GM23338 (cell line): ENCODE measurements at regions not wholly inside any gene's neighbourhood (a gene's known extent, or its start where the extent isn't known, plus 50 kb on each side); places are given as distances from the start of the nearest gene placed in this dataset.
A peak's percentile ranks its signal among the peaks of the same experiment; 100 is the strongest.

Experiments used
- ATAC-seq: fragments of 200-7000 bp; cut with Tn5 transposase; 3 replicates; pipeline ENCODE4 v1.9.1; 2020
- DNase-seq: peaks from one replicate; pipeline ENCODE4 v3.0.0-alpha.2; 2015; ENCODE audit warnings: low spot score
- H2AFZ ChIP-seq: fragments of 200-600 bp; sonication (generic); 2 replicates; pipeline ENCODE4 v1.8.0; 2016; ENCODE audit warnings: antibody characterized with exemption, mild to moderate bottlenecking, moderate library complexity
- H3F3A ChIP-seq: fragments of 200-600 bp; sonication (generic); replicated peaks from 2 replicates; pipeline ENCODE4 v1.8.0; 2017; ENCODE audit warnings: antibody characterized with exemption, mixed run types, low read depth
- H3K27ac ChIP-seq: fragments of 200-600 bp; sonication (generic); 2 replicates; pipeline ENCODE4 v1.6.1; 2016; ENCODE audit warnings: low read depth
- H3K27me3 ChIP-seq: fragments of 200-600 bp; sonication (generic); 2 replicates; pipeline ENCODE4 v1.8.0; 2016; ENCODE audit warnings: mild to moderate bottlenecking, mixed run types, moderate library complexity; ENCODE audit not compliant: insufficient read depth
- H3K36me3 ChIP-seq: fragments of 200-600 bp; sonication (generic); 2 replicates; pipeline ENCODE4 v1.8.0; 2016; ENCODE audit warnings: mild to moderate bottlenecking; ENCODE audit not compliant: insufficient read depth
- H3K4me1 ChIP-seq: fragments of 200-600 bp; sonication (generic); 2 replicates; pipeline ENCODE4 v1.8.0; 2016; ENCODE audit warnings: mild to moderate bottlenecking, moderate library complexity; ENCODE audit not compliant: insufficient read depth
- H3K4me2 ChIP-seq: fragments of 200-600 bp; sonication (generic); 2 replicates; pipeline ENCODE4 v1.7.1; 2017; ENCODE audit warnings: mixed run types
- H3K4me3 ChIP-seq: fragments of 200-600 bp; sonication (generic); 2 replicates; pipeline ENCODE4 v1.6.1; 2016; ENCODE audit warnings: mixed run types
- H3K79me2 ChIP-seq: fragments of 200-600 bp; sonication (generic); replicated peaks from 2 replicates; pipeline ENCODE4 v1.8.0; 2017; ENCODE audit warnings: mild to moderate bottlenecking; ENCODE audit not compliant: insufficient read depth
- H3K9me2 ChIP-seq: fragments of 200-600 bp; sonication (generic); 2 replicates; pipeline ENCODE4 v1.8.0; 2017; ENCODE audit not compliant: insufficient read depth
- H4K20me1 ChIP-seq: fragments of 200-600 bp; sonication (generic); replicated peaks from 2 replicates; pipeline ENCODE4 v1.8.0; 2017; ENCODE audit warnings: mild to moderate bottlenecking; ENCODE audit not compliant: insufficient read depth
- H3K27ac Mint-ChIP-seq: 2 replicates; pipeline ENCODE4 v1.8.0; 2020; ENCODE audit warnings: inconsistent platforms, mild to moderate bottlenecking, moderate library complexity, mixed read lengths
- H3K27me3 Mint-ChIP-seq: 3 replicates; pipeline ENCODE4 v1.8.0; 2022; ENCODE audit warnings: low read depth, mild to moderate bottlenecking, moderate library complexity, mixed read lengths, inconsistent platforms; ENCODE audit not compliant: insufficient read depth, poor library complexity
- H3K36me3 Mint-ChIP-seq: 3 replicates; pipeline ENCODE4 v1.8.0; 2021; ENCODE audit warnings: low read depth, mild to moderate bottlenecking, inconsistent platforms, moderate library complexity, mixed read lengths
- H3K4me1 Mint-ChIP-seq: 3 replicates; pipeline ENCODE4 v1.8.0; 2020; ENCODE audit warnings: mild to moderate bottlenecking, inconsistent platforms, mixed read lengths
- H3K4me3 Mint-ChIP-seq: 3 replicates; pipeline ENCODE4 v1.8.0; 2021; ENCODE audit warnings: moderate library complexity, mild to moderate bottlenecking, inconsistent platforms, mixed read lengths
- H3K9me3 Mint-ChIP-seq: 3 replicates; pipeline ENCODE4 v1.8.0; 2020; ENCODE audit warnings: moderate library complexity, mild to moderate bottlenecking, inconsistent platforms, mixed read lengths
- CREB1 ChIP-seq: fragments of 250-450 bp; sonication (Bioruptor Pico); IDR thresholded peaks from 2 replicates; pipeline ENCODE4 v1.5.0; 2020; ENCODE audit warnings: low read depth, mild to moderate bottlenecking, moderate library complexity
- ETS1 ChIP-seq: IDR thresholded peaks from 2 replicates; pipeline ENCODE4 v1.6.1; 2016; ENCODE audit warnings: antibody characterized with exemption
- EZH2 ChIP-seq: fragments of 200-600 bp; sonication (generic); IDR thresholded peaks from one replicate; pipeline ENCODE4 v1.8.0; 2017; ENCODE audit warnings: antibody characterized with exemption, mild to moderate bottlenecking, low read depth; ENCODE audit not compliant: unreplicated experiment
- JUNB ChIP-seq: IDR thresholded peaks from one replicate; pipeline ENCODE4 v1.6.1; 2016; ENCODE audit warnings: antibody characterized with exemption; ENCODE audit not compliant: unreplicated experiment
- NANOG ChIP-seq: IDR thresholded peaks from 2 replicates; pipeline ENCODE4 v1.6.1; 2016; ENCODE audit warnings: antibody characterized with exemption, borderline replicate concordance
- POLR2AphosphoS5 ChIP-seq: IDR thresholded peaks from 2 replicates; pipeline ENCODE4 v1.6.1; 2016; ENCODE audit warnings: antibody characterized with exemption, low read depth
- STAT1 ChIP-seq: IDR thresholded peaks from one replicate; pipeline ENCODE4 v1.6.1; 2016; ENCODE audit warnings: antibody characterized with exemption; ENCODE audit not compliant: unreplicated experiment
- ZNF114 ChIP-seq: fragments of 250-450 bp; sonication (Bioruptor Pico); IDR thresholded peaks from 2 replicates; pipeline ENCODE4 v1.5.0; 2020; ENCODE audit warnings: mild to moderate bottlenecking, moderate library complexity
- ZNF331 ChIP-seq: fragments of 250-450 bp; sonication (Bioruptor Pico); IDR thresholded peaks from 2 replicates; pipeline ENCODE4 v1.5.0; 2020; ENCODE audit warnings: low read depth, mild to moderate bottlenecking, moderate library complexity
- TF ChIP-seq, protein P1 (sequence below): IDR thresholded peaks from one replicate; pipeline ENCODE4 v1.6.1; 2018; ENCODE audit warnings: antibody characterized with exemption; ENCODE audit not compliant: unreplicated experiment
- TF ChIP-seq, protein P2 (sequence below): fragments of 250-450 bp; sonication (Bioruptor Pico); IDR thresholded peaks from 2 replicates; pipeline ENCODE4 v1.5.0; 2020; ENCODE audit warnings: mild to moderate bottlenecking, moderate library complexity
- TF ChIP-seq, protein P3 (sequence below), 2 experiments: fragments of 200-600 bp in 1 of 2; sonication (generic) in 1 of 2; conservative IDR thresholded peaks; 2 replicates each; pipeline versions ENCODE4 v1.5.1 to v1.6.1; 2016 to 2017; ENCODE audit warnings: antibody characterized with exemption in 2 of 2, low read depth in 2 of 2, mild to moderate bottlenecking in 2 of 2, moderate library complexity in 1 of 2

DNA sequence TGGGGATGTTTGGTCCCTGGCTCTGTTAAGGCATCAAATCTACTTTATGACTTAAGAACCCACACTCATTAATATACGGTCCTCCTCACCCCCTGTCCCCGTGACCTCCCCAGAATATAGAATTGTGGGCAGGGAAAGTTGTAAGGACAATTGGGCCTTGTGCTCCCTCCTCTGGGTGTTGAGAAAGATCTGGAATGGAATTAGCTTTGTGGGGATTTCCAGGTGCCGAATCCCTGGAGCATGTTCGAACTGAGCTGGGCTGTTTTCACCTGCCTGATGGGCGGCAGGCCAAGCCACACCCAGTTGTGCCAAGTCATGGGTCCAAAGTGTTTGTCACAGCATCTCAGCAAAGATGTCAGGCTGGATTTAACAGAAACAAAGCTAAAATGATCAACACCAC is 349.3 kb upstream of the KLF3 start:
- Histone ChIP-seq H3K4me1 (peaks cover 21% of the 10 kb centered on the region), H3K27ac (no peak overlapping the region), H3K4me3 (no peak overlapping the region), H3K79me2 (no peaks in the 10 kb centered on the region), H2AFZ (peak overlapping the region; percentile 32; the same call in 1 of the 2 replicates), H3K4me2 (no peak overlapping the region), H3K9me2 (0 out of 2 replicates have a peak, but pooled peaks cover 3% of the 10 kb centered on the region), H3F3A (no peaks in the 10 kb centered on the region), H4K20me1 (no peaks in the 10 kb centered on the region), H3K27me3 (no peaks in the 10 kb centered on the region), H3K36me3 (no peaks in the 10 kb centered on the region)
- DNase-seq (no peak), ATAC-seq (no peak)
- H3K4me1 Mint-ChIP-seq, result peaks cover 28% of the 10 kb centered on the region
- H3K27me3 Mint-ChIP-seq, result no peaks in the 10 kb centered on the region
- peaks cover 3% of the 10 kb centered on the region; the same call in 1 of the 3 replicates for H3K9me3 Mint-ChIP-seq
- no peak for TF ChIP-seq ZNF114
- TF ChIP-seq ETS1, result no peak
- no peak for TF ChIP-seq STAT1
- TF ChIP-seq POLR2AphosphoS5, result no peak
- TF ChIP-seq, protein P1, sequence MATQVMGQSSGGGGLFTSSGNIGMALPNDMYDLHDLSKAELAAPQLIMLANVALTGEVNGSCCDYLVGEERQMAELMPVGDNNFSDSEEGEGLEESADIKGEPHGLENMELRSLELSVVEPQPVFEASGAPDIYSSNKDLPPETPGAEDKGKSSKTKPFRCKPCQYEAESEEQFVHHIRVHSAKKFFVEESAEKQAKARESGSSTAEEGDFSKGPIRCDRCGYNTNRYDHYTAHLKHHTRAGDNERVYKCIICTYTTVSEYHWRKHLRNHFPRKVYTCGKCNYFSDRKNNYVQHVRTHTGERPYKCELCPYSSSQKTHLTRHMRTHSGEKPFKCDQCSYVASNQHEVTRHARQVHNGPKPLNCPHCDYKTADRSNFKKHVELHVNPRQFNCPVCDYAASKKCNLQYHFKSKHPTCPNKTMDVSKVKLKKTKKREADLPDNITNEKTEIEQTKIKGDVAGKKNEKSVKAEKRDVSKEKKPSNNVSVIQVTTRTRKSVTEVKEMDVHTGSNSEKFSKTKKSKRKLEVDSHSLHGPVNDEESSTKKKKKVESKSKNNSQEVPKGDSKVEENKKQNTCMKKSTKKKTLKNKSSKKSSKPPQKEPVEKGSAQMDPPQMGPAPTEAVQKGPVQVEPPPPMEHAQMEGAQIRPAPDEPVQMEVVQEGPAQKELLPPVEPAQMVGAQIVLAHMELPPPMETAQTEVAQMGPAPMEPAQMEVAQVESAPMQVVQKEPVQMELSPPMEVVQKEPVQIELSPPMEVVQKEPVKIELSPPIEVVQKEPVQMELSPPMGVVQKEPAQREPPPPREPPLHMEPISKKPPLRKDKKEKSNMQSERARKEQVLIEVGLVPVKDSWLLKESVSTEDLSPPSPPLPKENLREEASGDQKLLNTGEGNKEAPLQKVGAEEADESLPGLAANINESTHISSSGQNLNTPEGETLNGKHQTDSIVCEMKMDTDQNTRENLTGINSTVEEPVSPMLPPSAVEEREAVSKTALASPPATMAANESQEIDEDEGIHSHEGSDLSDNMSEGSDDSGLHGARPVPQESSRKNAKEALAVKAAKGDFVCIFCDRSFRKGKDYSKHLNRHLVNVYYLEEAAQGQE, result no peak
- TF ChIP-seq CREB1 (CRISPR knock-in tag), result no peak
- TF ChIP-seq, protein P2, sequence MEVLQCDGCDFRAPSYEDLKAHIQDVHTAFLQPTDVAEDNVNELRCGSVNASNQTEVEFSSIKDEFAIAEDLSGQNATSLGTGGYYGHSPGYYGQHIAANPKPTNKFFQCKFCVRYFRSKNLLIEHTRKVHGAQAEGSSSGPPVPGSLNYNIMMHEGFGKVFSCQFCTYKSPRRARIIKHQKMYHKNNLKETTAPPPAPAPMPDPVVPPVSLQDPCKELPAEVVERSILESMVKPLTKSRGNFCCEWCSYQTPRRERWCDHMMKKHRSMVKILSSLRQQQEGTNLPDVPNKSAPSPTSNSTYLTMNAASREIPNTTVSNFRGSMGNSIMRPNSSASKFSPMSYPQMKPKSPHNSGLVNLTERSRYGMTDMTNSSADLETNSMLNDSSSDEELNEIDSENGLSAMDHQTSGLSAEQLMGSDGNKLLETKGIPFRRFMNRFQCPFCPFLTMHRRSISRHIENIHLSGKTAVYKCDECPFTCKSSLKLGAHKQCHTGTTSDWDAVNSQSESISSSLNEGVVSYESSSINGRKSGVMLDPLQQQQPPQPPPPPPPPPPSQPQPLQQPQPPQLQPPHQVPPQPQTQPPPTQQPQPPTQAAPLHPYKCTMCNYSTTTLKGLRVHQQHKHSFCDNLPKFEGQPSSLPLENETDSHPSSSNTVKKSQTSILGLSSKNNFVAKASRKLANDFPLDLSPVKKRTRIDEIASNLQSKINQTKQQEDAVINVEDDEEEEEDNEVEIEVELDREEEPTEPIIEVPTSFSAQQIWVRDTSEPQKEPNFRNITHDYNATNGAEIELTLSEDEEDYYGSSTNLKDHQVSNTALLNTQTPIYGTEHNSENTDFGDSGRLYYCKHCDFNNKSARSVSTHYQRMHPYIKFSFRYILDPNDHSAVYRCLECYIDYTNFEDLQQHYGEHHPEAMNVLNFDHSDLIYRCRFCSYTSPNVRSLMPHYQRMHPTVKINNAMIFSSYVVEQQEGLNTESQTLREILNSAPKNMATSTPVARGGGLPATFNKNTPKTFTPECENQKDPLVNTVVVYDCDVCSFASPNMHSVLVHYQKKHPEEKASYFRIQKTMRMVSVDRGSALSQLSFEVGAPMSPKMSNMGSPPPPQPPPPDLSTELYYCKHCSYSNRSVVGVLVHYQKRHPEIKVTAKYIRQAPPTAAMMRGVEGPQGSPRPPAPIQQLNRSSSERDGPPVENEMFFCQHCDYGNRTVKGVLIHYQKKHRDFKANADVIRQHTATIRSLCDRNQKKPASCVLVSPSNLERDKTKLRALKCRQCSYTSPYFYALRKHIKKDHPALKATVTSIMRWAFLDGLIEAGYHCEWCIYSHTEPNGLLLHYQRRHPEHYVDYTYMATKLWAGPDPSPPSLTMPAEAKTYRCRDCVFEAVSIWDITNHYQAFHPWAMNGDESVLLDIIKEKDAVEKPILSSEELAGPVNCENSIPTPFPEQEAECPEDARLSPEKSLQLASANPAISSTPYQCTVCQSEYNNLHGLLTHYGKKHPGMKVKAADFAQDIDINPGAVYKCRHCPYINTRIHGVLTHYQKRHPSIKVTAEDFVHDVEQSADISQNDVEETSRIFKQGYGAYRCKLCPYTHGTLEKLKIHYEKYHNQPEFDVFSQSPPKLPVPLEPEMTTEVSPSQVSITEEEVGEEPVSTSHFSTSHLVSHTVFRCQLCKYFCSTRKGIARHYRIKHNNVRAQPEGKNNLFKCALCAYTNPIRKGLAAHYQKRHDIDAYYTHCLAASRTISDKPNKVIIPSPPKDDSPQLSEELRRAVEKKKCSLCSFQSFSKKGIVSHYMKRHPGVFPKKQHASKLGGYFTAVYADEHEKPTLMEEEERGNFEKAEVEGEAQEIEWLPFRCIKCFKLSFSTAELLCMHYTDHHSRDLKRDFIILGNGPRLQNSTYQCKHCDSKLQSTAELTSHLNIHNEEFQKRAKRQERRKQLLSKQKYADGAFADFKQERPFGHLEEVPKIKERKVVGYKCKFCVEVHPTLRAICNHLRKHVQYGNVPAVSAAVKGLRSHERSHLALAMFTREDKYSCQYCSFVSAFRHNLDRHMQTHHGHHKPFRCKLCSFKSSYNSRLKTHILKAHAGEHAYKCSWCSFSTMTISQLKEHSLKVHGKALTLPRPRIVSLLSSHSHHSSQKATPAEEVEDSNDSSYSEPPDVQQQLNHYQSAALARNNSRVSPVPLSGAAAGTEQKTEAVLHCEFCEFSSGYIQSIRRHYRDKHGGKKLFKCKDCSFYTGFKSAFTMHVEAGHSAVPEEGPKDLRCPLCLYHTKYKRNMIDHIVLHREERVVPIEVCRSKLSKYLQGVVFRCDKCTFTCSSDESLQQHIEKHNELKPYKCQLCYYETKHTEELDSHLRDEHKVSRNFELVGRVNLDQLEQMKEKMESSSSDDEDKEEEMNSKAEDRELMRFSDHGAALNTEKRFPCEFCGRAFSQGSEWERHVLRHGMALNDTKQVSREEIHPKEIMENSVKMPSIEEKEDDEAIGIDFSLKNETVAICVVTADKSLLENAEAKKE (CRISPR knock-in tag), result no peak
- TF ChIP-seq, protein P3, sequence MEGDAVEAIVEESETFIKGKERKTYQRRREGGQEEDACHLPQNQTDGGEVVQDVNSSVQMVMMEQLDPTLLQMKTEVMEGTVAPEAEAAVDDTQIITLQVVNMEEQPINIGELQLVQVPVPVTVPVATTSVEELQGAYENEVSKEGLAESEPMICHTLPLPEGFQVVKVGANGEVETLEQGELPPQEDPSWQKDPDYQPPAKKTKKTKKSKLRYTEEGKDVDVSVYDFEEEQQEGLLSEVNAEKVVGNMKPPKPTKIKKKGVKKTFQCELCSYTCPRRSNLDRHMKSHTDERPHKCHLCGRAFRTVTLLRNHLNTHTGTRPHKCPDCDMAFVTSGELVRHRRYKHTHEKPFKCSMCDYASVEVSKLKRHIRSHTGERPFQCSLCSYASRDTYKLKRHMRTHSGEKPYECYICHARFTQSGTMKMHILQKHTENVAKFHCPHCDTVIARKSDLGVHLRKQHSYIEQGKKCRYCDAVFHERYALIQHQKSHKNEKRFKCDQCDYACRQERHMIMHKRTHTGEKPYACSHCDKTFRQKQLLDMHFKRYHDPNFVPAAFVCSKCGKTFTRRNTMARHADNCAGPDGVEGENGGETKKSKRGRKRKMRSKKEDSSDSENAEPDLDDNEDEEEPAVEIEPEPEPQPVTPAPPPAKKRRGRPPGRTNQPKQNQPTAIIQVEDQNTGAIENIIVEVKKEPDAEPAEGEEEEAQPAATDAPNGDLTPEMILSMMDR (conservative IDR thresholded peaks at IDR 0.05; ENCODE audit: low read depth in 2 of 2), result no peak
- no peak for TF ChIP-seq ZNF331 (CRISPR knock-in tag)
- no peak for TF ChIP-seq NANOG
- TF ChIP-seq EZH2, result no peak
- TF ChIP-seq JUNB, result no peak
- no peak overlapping the region for H3K27ac Mint-ChIP-seq
- H3K4me3 Mint-ChIP-seq, result no peak overlapping the region
- no peaks in the 10 kb centered on the region for H3K36me3 Mint-ChIP-seq
